ENCODE measurements at regions not wholly inside any gene's neighbourhood (a gene's known extent, or its start where the extent isn't known, plus 50 kb on each side); places are given as distances from the start of the nearest gene placed in this dataset.

GRCh38 chr1:157292302-157292701 lies 154.1 kb upstream of the ETV3 start:
- Histone ChIP-seq H3K9me3 (ENCODE audit: control insufficient read depth in 1 of 2, low read length in 2 of 2) (no peaks in the 10 kb centered on the region), H3K27ac (ENCODE audit: low read depth, low read length) (no peak overlapping the region), H3K27me3 (ENCODE audit: insufficient read depth, low read length) (no peaks in the 10 kb centered on the region), H3K4me3 (ENCODE audit: low read length in 2 of 2) (no peak overlapping the region), H3K36me3 (ENCODE audit: insufficient read depth, low read length) (no peaks in the 10 kb centered on the region), H3K4me1 (ENCODE audit: insufficient read depth, low read length) (no peaks in the 10 kb centered on the region)
- no peak overlapping the region for H3K4me3 Mint-ChIP-seq
- no peak for DNase-seq
- H3K27me3 Mint-ChIP-seq = peaks cover 15 to 40% of the 10 kb centered on the region in 2 donors
- POLR2A ChIA-PET (ENCODE audit: partially characterized antibody) = no interaction called here
- H3K27ac Mint-ChIP-seq = no peak overlapping the region
- H3K9me3 Mint-ChIP-seq = peaks cover 0 to 2% (median 0%) of the 10 kb centered on the region in 8 donors
- intact Hi-C loops (cut with micrococcal nuclease) = no loop called here
- H3K36me3 Mint-ChIP-seq = no peaks in the 10 kb centered on the region
- H3K4me1 Mint-ChIP-seq = no peaks in the 10 kb centered on the region
- CTCF ChIA-PET (ENCODE audit: partially characterized antibody) = no interaction called here

GRCh38 chr1:157291083-157291482 lies 152.9 kb upstream of the ETV3 start:
- no peaks in the 10 kb centered on the region for H3K36me3 Mint-ChIP-seq
- no peak overlapping the region for H3K27ac Mint-ChIP-seq
- Histone ChIP-seq H3K36me3 (ENCODE audit: insufficient read depth, low read length) (no peaks in the 10 kb centered on the region), H3K27ac (ENCODE audit: low read depth, low read length) (no peak overlapping the region), H3K4me3 (ENCODE audit: low read length in 2 of 2) (no peak overlapping the region), H3K27me3 (ENCODE audit: insufficient read depth, low read length) (no peaks in the 10 kb centered on the region), H3K9me3 (ENCODE audit: control insufficient read depth in 1 of 2, low read length in 2 of 2) (no peaks in the 10 kb centered on the region), H3K4me1 (ENCODE audit: insufficient read depth, low read length) (no peaks in the 10 kb centered on the region)
- ChIA-PET CTCF (ENCODE audit: partially characterized antibody) (no interaction called here), POLR2A (ENCODE audit: partially characterized antibody) (no interaction called here)
- no peak for DNase-seq
- H3K4me1 Mint-ChIP-seq = no peaks in the 10 kb centered on the region
- peaks cover 0 to 2% (median 0%) of the 10 kb centered on the region in 8 donors for H3K9me3 Mint-ChIP-seq
- peaks cover 16 to 40% of the 10 kb centered on the region in 2 donors for H3K27me3 Mint-ChIP-seq
- intact Hi-C loops (cut with micrococcal nuclease) = no loop called here
- no peak overlapping the region for H3K4me3 Mint-ChIP-seq

- H3K4me3 Mint-ChIP-seq = no peak overlapping the region
- H3K9me3 ChIP-seq (ENCODE audit: control insufficient read depth in 1 of 2, low read length in 2 of 2) = no peaks in the 10 kb centered on the region
- no peaks in the 10 kb centered on the region for H3K36me3 Mint-ChIP-seq
- no peak overlapping the region for H3K27ac Mint-ChIP-seq
- H3K27ac ChIP-seq (ENCODE audit: low read depth, low read length) = no peak overlapping the region
- no peaks in the 10 kb centered on the region for H3K9me3 Mint-ChIP-seq
- DNase-seq = no peak
- intact Hi-C loops (cut with micrococcal nuclease) = no loop called here
- H3K4me1 ChIP-seq (ENCODE audit: insufficient read depth, low read length) = no peaks in the 10 kb centered on the region
- H3K27me3 ChIP-seq (ENCODE audit: insufficient read depth, low read length) = no peaks in the 10 kb centered on the region
- H3K36me3 ChIP-seq (ENCODE audit: insufficient read depth, low read length) = no peaks in the 10 kb centered on the region
- ChIA-PET CTCF (ENCODE audit: partially characterized antibody) (no interaction called here), POLR2A (ENCODE audit: partially characterized antibody) (no interaction called here)
- no peaks in the 10 kb centered on the region for H3K4me1 Mint-ChIP-seq
- peaks cover 16 to 37% of the 10 kb centered on the region in 2 donors for H3K27me3 Mint-ChIP-seq
- no peak overlapping the region for H3K4me3 ChIP-seq (ENCODE audit: low read length in 2 of 2)
Measured at GRCh38 chr1:157289424-157290105, 151.4 kb upstream of the ETV3 start.

- H3K27me3 Mint-ChIP-seq = peaks cover 16 to 43% of the 10 kb centered on the region in 2 donors
- Histone ChIP-seq H3K4me3 (ENCODE audit: low read length in 2 of 2) (no peak overlapping the region), H3K9me3 (ENCODE audit: control insufficient read depth in 1 of 2, low read length in 2 of 2) (no peaks in the 10 kb centered on the region), H3K27me3 (ENCODE audit: insufficient read depth, low read length) (no peaks in the 10 kb centered on the region), H3K4me1 (ENCODE audit: insufficient read depth, low read length) (no peaks in the 10 kb centered on the region), H3K36me3 (ENCODE audit: insufficient read depth, low read length) (no peaks in the 10 kb centered on the region), H3K27ac (ENCODE audit: low read depth, low read length) (no peak overlapping the region)
- no peak overlapping the region for H3K27ac Mint-ChIP-seq
- H3K9me3 Mint-ChIP-seq = peaks cover 0 to 2% (median 0%) of the 10 kb centered on the region in 8 donors
- no peak for DNase-seq
- intact Hi-C loops (cut with micrococcal nuclease) = no loop called here
- no peaks in the 10 kb centered on the region for H3K4me1 Mint-ChIP-seq
- CTCF ChIA-PET (ENCODE audit: partially characterized antibody) = no interaction called here
- POLR2A ChIA-PET (ENCODE audit: partially characterized antibody) = no interaction called here
- no peaks in the 10 kb centered on the region for H3K36me3 Mint-ChIP-seq
- H3K4me3 Mint-ChIP-seq = no peak overlapping the region
Measured at GRCh38 chr1:157288996-157289395, 150.8 kb upstream of the ETV3 start.

- Mint-ChIP-seq H3K4me1 (no peaks in the 10 kb centered on the region), H3K36me3 (no peaks in the 10 kb centered on the region), H3K27me3 (peaks cover 12 to 46% of the 10 kb centered on the region in 2 donors)
Measured at GRCh38 chr1:157288492-157288891, 150.3 kb upstream of the ETV3 start.

GRCh38 chr1:157288006-157288405 lies 149.8 kb upstream of the ETV3 start:
- Histone ChIP-seq H3K36me3 (ENCODE audit: insufficient read depth, low read length) (no peaks in the 10 kb centered on the region), H3K27ac (ENCODE audit: low read depth, low read length) (no peak overlapping the region), H3K4me1 (ENCODE audit: insufficient read depth, low read length) (no peaks in the 10 kb centered on the region), H3K4me3 (ENCODE audit: low read length in 2 of 2) (no peak overlapping the region), H3K27me3 (ENCODE audit: insufficient read depth, low read length) (peaks cover 5% of the 10 kb centered on the region), H3K9me3 (ENCODE audit: control insufficient read depth in 1 of 2, low read length in 2 of 2) (no peaks in the 10 kb centered on the region)
- POLR2A ChIA-PET (ENCODE audit: partially characterized antibody) = no interaction called here
- Mint-ChIP-seq H3K27me3 (peaks cover 16 to 46% of the 10 kb centered on the region in 2 donors), H3K27ac (no peak overlapping the region), H3K9me3 (peaks cover 0 to 2% (median 0%) of the 10 kb centered on the region in 8 donors), H3K4me1 (no peaks in the 10 kb centered on the region), H3K4me3 (no peak overlapping the region), H3K36me3 (no peaks in the 10 kb centered on the region)
- CTCF ChIA-PET (ENCODE audit: partially characterized antibody) = no interaction called here
- intact Hi-C loops (cut with micrococcal nuclease) = no loop called here
- no peak for DNase-seq

More at GRCh38 chr1:157288492-157288891, 150.3 kb upstream of the ETV3 start:
- Mint-ChIP-seq H3K27ac (no peak overlapping the region), H3K9me3 (peaks cover 0 to 2% (median 0%) of the 10 kb centered on the region in 8 donors), H3K4me3 (no peak overlapping the region)
- ChIA-PET POLR2A (ENCODE audit: partially characterized antibody) (no interaction called here), CTCF (ENCODE audit: partially characterized antibody) (no interaction called here)
- Histone ChIP-seq H3K4me3 (ENCODE audit: low read length in 2 of 2) (no peak overlapping the region), H3K4me1 (ENCODE audit: insufficient read depth, low read length) (no peaks in the 10 kb centered on the region), H3K36me3 (ENCODE audit: insufficient read depth, low read length) (no peaks in the 10 kb centered on the region), H3K27me3 (ENCODE audit: insufficient read depth, low read length) (no peaks in the 10 kb centered on the region), H3K27ac (ENCODE audit: low read depth, low read length) (no peak overlapping the region), H3K9me3 (ENCODE audit: control insufficient read depth in 1 of 2, low read length in 2 of 2) (no peaks in the 10 kb centered on the region)
- DNase-seq = no peak
- intact Hi-C loops (cut with micrococcal nuclease) = no loop called here

- Histone ChIP-seq H3K27ac (ENCODE audit: low read depth, low read length) (no peak overlapping the region), H3K4me1 (ENCODE audit: insufficient read depth, low read length) (no peaks in the 10 kb centered on the region), H3K9me3 (ENCODE audit: control insufficient read depth in 1 of 2, low read length in 2 of 2) (no peaks in the 10 kb centered on the region), H3K36me3 (ENCODE audit: insufficient read depth, low read length) (no peaks in the 10 kb centered on the region), H3K27me3 (ENCODE audit: insufficient read depth, low read length) (peaks cover 9% of the 10 kb centered on the region), H3K4me3 (ENCODE audit: low read length in 2 of 2) (no peak overlapping the region)
- Mint-ChIP-seq H3K4me3 (no peak overlapping the region), H3K27me3 (peaks cover 21 to 50% of the 10 kb centered on the region in 2 donors), H3K4me1 (no peaks in the 10 kb centered on the region), H3K36me3 (no peaks in the 10 kb centered on the region), H3K27ac (no peak overlapping the region), H3K9me3 (peaks cover 0 to 2% (median 0%) of the 10 kb centered on the region in 8 donors)
- CTCF ChIA-PET (ENCODE audit: partially characterized antibody) = no interaction called here
- intact Hi-C loops (cut with micrococcal nuclease) = no loop called here
- POLR2A ChIA-PET (ENCODE audit: partially characterized antibody) = no interaction called here
- no peak for DNase-seq
Measured at GRCh38 chr1:157287462-157287861, 149.3 kb upstream of the ETV3 start.

Data from CD4-positive, alpha-beta memory T cell (primary cell).